GM21723 (cell line): ENCODE measurements at regions not wholly inside any gene's neighbourhood (a gene's known extent, or its start where the extent isn't known, plus 50 kb on each side); places are given as distances from the start of the nearest gene placed in this dataset.
"Not testable (repeated sequence)": the region's sequence is repeated elsewhere in the genome, so short reads cannot be mapped to it uniquely, and the experiment has no call there.

Experiments
- ATAC-seq: cut with Tn5 transposase; IDR thresholded peaks from one replicate; pipeline ENCODE4 v1.9.1; 2021; ENCODE audit warnings: mild to moderate bottlenecking, moderate library complexity; ENCODE audit not compliant: unreplicated experiment

DNA sequence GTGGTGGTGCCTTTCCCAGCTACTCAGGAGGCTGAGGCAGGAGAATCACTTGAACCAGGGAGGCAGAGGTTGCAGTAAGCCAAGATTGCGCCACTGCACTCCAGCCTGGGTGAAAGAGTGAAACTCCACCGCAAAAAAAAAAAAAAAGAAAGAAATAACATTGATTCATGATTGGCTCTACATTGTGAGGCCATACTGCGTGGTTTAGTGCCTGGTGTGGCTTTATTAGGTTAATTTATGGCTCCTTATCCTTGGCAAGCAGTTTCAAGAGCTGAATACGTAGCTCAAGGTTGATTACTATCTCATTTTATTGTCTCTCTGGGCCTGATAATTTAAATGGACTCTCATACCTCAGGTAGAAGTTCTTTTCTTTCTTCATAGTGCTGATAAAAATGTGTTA, 80.5 kb upstream of the MTLN start:
- not testable (repeated sequence) for ATAC-seq

GRCh38 chr2:110291909-110292579, 79.7 kb upstream of the MTLN start:
- not testable (repeated sequence) for ATAC-seq

DNA sequence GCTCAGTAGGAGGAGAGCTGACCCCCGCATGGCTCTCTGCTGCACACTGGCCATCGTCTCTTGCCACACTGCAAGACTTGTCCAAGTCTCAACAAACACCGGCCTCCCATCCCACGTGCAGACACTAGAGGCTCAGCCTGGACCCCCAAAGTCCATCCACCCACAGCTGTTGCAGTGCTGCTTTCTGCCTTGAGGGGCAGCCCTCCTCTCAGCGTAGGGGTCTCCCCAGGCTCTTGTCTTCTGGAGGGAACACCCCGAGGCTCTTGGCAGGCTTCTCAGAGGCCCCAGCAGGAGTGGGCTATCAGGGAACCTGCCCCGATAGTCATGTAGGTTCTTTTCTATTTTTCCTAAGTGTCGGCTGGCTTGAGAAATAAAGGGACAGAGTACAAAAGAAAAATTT, 75.5 kb upstream of the MTLN start:
- not testable (repeated sequence) for ATAC-seq

DNA sequence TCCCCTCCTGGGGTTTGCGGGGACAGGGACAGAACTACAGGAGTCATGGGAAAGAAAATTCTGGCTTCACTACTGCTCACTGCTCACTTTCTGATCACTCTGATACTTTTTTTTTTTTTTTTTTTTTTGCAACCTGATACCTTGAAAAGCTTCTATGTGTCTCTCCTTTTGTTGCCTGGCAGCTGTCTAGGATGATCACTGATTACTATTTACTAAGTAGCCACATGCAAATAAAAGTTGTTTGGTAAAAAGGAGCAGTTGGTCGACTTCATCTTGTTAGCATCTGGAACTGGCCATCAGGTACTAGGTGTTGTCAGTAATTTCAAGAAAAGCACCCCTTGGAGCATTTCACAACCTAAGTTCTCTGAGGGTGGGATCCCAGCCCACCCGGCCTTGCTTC, 74.9 kb upstream of the MTLN start:
- not testable (repeated sequence) for ATAC-seq

DNA sequence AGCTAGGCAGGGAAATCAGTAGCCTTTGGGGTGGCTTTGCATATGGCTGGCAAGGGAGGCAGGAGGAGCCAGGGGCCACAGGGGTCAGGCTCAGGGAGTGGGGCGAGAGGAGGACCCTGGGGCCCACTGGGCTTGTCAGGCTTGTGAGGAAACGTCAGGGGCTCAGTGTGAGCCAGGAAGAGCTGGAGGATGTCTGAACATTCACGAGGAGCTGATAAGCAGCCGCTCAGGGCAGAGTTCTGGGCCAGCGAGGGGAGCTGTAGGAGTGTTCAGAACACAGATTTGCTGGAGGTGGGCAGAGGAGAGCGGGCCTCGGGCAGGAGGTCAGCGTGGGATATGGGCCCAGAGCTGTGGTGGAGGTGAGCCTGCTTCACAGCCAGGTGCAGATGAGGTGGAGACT, 72.7 kb upstream of the MTLN start:
- ATAC-seq: not testable (repeated sequence)

DNA sequence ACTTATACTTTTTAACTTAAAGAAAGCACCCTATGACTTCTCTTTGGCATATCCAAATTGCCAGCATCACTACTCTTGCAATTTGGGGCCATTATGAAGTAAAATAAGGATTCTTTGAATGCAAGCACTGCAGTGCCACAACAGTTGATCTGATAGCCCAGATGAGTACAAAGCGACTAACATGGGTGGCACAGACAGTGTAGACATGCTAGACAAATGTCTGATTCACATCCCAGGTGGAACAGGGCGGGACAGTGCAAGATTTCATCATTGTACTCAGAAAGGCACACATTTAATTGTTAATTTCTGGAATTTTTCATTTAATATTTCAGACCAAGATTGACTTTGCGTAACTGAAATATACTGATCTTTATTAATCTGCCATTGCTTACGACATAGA, 68.5 kb upstream of the MTLN start:
- not testable (repeated sequence) for ATAC-seq

DNA sequence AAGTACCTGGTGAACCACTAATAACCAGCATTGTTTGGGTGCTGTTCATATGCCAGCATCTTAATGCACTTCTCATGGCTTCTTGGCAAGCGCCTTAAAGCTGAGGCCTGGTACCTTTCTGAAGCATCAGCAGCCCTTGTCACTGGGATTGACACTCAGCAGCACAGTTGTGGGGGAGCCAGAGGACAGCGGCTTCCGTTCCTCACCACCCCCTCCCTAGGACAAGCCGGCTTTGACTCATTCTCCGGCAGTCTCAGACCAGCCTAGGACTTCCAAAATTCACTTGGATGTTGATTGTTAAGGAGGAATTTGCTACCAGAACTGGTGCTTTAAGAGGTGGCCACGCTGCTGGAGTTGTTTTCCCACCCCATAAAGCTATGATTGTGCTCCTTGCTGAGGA, 64.7 kb upstream of the MTLN start:
- ATAC-seq: not testable (repeated sequence)

GRCh38 chr2:110276092-110276491, 63.7 kb upstream of the MTLN start:
- not testable (repeated sequence) for ATAC-seq

- ATAC-seq: not testable (repeated sequence)
Measured at GRCh38 chr2:110269674-110270073, 57.3 kb upstream of the MTLN start.

DNA sequence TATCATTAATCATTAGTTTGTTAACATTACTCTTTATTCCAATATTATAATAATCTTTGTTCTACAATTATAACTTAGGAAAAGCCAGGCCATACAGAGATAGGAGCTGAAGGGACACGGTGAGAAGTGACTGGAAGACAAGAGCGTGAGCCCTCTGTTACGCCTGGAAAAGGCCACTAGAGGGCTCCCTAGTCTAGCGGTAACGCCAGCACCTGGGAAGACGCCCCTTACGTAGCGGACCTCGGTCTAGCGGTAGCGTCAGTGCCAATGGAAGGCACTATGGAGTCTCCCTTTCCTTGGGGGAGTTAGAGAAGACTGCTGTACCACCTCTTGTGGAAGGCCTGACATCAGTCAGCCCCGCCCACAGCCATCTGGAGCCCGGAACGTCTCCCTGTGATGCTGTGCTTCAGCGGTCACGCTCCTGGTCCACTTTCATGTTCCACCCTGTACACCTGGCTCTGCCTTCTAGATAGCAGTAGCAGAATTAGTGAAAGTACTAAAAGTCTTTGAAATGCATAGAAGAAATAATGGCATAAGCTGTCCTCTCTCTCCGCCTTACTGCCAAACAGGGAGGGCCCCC, 55.6 kb upstream of the MTLN start:
- ATAC-seq: peak; percentile 57

- ATAC-seq: not testable (repeated sequence)
Measured at GRCh38 chr2:110264804-110265203, 52.5 kb upstream of the MTLN start.

GRCh38 chr2:110264076-110264681, 51.8 kb upstream of the MTLN start:
- ATAC-seq: not testable (repeated sequence)

DNA sequence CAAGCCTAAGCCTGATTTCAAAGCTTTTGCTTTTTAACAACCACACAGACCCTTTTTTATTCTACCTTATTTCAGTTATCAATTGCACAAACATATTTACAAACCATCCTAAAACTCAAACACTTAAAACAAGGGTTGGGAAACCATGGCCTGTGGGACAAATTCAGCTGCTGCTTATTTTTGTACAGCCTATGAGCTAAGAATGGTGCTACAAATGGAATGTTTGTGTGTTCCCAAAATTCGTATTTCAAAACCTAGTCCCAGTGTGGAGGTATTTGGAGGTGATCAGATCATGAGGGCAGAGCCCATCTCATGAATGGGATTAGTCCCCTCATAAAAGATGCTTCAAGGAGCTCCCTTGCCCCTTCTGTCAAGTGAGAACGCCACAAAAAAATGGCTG, 51.1 kb upstream of the MTLN start:
- not testable (repeated sequence) for ATAC-seq
